ENCODE measurements at regions not wholly inside any gene's neighbourhood (a gene's known extent, or its start where the extent isn't known, plus 50 kb on each side); places are given as distances from the start of the nearest gene placed in this dataset.

DNA sequence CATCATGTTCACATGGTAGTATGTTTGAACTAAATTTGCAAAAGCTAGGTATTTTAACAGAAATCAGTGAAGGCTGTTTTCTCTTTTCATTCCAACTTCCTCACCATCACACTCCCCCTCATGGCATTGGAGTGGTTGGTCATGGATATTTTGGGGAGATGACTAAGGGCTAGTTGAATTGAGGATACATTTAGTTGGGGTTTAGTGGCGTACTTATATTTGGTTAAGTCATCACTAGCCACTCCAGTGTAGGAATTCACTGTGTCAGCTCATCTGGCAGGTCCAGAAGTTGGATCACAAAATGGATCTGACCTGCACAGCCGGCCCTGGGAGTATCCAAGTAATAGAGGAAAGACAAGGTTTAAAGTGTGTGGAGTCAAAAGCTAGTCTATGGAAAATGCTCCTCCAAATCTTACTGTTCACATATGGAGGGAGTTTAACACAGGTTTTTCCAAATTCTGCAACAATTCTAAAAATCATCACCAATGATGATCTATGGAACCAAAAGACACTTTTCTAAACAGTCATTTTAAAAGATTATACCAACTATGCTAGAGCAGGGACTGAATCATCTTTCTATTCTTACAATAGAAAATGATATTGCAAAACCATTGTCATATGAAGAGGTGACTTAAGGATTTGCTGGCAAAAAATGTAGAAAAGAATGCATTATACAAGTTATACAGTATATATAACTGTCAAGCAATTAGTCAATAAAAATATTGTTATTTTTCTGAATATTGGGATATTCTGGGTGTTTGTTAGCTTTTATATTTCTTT is 247.8 kb upstream of the PEX5L start (continued):
- TF ChIP-seq ELF4 (CRISPR knock-in tag; IDR thresholded peaks at IDR 0.05; ENCODE audit: low read depth) (no peak), IRF1 (CRISPR knock-in tag; IDR thresholded peaks at IDR 0.05) (no peak), OVOL2 (CRISPR knock-in tag; IDR thresholded peaks at IDR 0.05; ENCODE audit: borderline replicate concordance) (no peak), ZNF423 (CRISPR knock-in tag; IDR thresholded peaks at IDR 0.05) (no peak), ATF1 (CRISPR knock-in tag; IDR thresholded peaks at IDR 0.05) (no peak), ZMAT4 (CRISPR knock-in tag; IDR thresholded peaks at IDR 0.05) (no peak)
- TF ChIP-seq, protein P1, sequence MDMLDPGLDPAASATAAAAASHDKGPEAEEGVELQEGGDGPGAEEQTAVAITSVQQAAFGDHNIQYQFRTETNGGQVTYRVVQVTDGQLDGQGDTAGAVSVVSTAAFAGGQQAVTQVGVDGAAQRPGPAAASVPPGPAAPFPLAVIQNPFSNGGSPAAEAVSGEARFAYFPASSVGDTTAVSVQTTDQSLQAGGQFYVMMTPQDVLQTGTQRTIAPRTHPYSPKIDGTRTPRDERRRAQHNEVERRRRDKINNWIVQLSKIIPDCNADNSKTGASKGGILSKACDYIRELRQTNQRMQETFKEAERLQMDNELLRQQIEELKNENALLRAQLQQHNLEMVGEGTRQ (CRISPR knock-in tag; IDR thresholded peaks at IDR 0.05): no peak
- TF ChIP-seq, protein P2, sequence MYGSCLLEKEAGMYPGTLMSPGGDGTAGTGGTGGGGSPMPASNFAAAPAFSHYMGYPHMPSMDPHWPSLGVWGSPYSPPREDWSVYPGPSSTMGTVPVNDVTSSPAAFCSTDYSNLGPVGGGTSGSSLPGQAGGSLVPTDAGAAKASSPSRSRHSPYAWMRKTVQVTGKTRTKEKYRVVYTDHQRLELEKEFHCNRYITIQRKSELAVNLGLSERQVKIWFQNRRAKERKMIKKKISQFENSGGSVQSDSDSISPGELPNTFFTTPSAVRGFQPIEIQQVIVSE (CRISPR knock-in tag; IDR thresholded peaks at IDR 0.05; ENCODE audit: borderline replicate concordance): no peak
- TF ChIP-seq, protein P3, sequence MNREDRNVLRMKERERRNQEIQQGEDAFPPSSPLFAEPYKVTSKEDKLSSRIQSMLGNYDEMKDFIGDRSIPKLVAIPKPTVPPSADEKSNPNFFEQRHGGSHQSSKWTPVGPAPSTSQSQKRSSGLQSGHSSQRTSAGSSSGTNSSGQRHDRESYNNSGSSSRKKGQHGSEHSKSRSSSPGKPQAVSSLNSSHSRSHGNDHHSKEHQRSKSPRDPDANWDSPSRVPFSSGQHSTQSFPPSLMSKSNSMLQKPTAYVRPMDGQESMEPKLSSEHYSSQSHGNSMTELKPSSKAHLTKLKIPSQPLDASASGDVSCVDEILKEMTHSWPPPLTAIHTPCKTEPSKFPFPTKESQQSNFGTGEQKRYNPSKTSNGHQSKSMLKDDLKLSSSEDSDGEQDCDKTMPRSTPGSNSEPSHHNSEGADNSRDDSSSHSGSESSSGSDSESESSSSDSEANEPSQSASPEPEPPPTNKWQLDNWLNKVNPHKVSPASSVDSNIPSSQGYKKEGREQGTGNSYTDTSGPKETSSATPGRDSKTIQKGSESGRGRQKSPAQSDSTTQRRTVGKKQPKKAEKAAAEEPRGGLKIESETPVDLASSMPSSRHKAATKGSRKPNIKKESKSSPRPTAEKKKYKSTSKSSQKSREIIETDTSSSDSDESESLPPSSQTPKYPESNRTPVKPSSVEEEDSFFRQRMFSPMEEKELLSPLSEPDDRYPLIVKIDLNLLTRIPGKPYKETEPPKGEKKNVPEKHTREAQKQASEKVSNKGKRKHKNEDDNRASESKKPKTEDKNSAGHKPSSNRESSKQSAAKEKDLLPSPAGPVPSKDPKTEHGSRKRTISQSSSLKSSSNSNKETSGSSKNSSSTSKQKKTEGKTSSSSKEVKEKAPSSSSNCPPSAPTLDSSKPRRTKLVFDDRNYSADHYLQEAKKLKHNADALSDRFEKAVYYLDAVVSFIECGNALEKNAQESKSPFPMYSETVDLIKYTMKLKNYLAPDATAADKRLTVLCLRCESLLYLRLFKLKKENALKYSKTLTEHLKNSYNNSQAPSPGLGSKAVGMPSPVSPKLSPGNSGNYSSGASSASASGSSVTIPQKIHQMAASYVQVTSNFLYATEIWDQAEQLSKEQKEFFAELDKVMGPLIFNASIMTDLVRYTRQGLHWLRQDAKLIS (CRISPR knock-in tag; IDR thresholded peaks at IDR 0.05; ENCODE audit: borderline replicate concordance): no peak
- TF ChIP-seq, protein P4, sequence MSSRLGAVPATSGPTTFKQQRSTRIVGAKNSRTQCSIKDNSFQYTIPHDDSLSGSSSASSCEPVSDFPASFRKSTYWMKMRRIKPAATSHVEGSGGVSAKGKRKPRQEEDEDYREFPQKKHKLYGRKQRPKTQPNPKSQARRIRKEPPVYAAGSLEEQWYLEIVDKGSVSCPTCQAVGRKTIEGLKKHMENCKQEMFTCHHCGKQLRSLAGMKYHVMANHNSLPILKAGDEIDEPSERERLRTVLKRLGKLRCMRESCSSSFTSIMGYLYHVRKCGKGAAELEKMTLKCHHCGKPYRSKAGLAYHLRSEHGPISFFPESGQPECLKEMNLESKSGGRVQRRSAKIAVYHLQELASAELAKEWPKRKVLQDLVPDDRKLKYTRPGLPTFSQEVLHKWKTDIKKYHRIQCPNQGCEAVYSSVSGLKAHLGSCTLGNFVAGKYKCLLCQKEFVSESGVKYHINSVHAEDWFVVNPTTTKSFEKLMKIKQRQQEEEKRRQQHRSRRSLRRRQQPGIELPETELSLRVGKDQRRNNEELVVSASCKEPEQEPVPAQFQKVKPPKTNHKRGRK (CRISPR knock-in tag; IDR thresholded peaks at IDR 0.05; ENCODE audit: borderline replicate concordance): no peak
- TF ChIP-seq, protein P5, sequence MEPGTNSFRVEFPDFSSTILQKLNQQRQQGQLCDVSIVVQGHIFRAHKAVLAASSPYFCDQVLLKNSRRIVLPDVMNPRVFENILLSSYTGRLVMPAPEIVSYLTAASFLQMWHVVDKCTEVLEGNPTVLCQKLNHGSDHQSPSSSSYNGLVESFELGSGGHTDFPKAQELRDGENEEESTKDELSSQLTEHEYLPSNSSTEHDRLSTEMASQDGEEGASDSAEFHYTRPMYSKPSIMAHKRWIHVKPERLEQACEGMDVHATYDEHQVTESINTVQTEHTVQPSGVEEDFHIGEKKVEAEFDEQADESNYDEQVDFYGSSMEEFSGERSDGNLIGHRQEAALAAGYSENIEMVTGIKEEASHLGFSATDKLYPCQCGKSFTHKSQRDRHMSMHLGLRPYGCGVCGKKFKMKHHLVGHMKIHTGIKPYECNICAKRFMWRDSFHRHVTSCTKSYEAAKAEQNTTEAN (CRISPR knock-in tag; IDR thresholded peaks at IDR 0.05): no peak

DNA sequence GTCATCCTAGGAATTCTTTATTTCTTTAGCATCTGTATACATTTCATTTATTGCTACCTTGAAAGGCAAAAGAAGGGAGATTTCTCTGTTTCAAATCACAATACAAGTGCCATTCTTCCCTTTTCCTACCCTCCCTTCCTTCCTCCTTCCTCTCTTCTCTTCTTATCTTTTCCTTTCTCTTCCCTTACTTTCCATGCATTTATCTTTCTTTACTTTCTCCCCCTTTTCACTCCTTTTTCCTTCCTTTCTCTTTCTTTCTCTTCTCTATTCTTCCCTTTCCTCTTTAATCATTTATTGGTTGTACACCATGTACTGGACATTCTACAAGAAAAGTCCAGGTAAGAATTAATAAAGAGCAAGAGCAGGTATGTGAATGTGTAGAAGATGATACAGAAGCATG is 251.0 kb upstream of the PEX5L start:
- no peak overlapping the region for H3K4me3 Mint-ChIP-seq
- POLR2A ChIA-PET: no interaction called here
- H3K27ac Mint-ChIP-seq: no peak overlapping the region
- H3K36me3 Mint-ChIP-seq: no peaks in the 10 kb centered on the region
- H3K4me1 Mint-ChIP-seq: no peaks in the 10 kb centered on the region
- DNase-seq (ENCODE audit: low spot score) (no peak), ATAC-seq (no peak)
- CTCF ChIA-PET: no interaction called here
- H3K9me3 Mint-ChIP-seq: peaks cover 4% of the 10 kb centered on the region
- no peaks in the 10 kb centered on the region for H3K27me3 Mint-ChIP-seq (ENCODE audit: low read depth)
- no peak for TF ChIP-seq ERG (CRISPR knock-in tag; IDR thresholded peaks at IDR 0.05)
- TF ChIP-seq ETV6 (CRISPR knock-in tag; IDR thresholded peaks at IDR 0.05): no peak
- no peak for TF ChIP-seq CREB1 (CRISPR knock-in tag; IDR thresholded peaks at IDR 0.05)
- no peak for TF ChIP-seq FOXP1 (CRISPR knock-in tag; IDR thresholded peaks at IDR 0.05; ENCODE audit: borderline replicate concordance)
- TF ChIP-seq ZNF671 (CRISPR knock-in tag; IDR thresholded peaks at IDR 0.05): no peak
- TF ChIP-seq GRHL2 (CRISPR knock-in tag; IDR thresholded peaks at IDR 0.05; ENCODE audit: insufficient replicate concordance, severe bottlenecking): no peak
- no peak for TF ChIP-seq PRDM15 (CRISPR knock-in tag; IDR thresholded peaks at IDR 0.05)

Data from WTC11 (cell line).